ENCODE measurements at regions not wholly inside any gene's neighbourhood (a gene's known extent, or its start where the extent isn't known, plus 50 kb on each side); places are given as distances from the start of the nearest gene placed in this dataset.

DNA sequence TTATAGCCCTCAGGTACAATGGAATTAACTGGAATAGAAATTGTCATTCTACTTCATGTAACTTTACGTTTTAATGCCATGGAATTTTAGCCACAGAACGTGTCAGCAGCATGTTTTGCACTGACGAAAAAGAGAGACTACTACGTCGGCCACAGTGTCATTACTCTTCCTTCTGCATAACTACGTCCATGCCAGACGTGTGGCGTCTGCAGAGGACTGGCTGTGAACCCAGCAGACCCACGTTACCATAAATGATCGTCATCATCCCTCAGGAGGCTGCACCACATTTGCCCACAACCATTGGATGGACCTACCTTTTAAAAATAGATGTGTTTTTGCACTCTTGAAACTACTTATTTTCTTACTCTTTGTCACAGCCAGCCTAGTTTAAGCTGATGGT is 63.8 kb upstream of the ATG10 start:
- TF ChIP-seq POLR2AphosphoS5 (IDR thresholded peaks at IDR 0.05) (peak; percentile 16), EP300 (IDR thresholded peaks at IDR 0.05) (peak; percentile 78)
- TF ChIP-seq, protein P1, sequence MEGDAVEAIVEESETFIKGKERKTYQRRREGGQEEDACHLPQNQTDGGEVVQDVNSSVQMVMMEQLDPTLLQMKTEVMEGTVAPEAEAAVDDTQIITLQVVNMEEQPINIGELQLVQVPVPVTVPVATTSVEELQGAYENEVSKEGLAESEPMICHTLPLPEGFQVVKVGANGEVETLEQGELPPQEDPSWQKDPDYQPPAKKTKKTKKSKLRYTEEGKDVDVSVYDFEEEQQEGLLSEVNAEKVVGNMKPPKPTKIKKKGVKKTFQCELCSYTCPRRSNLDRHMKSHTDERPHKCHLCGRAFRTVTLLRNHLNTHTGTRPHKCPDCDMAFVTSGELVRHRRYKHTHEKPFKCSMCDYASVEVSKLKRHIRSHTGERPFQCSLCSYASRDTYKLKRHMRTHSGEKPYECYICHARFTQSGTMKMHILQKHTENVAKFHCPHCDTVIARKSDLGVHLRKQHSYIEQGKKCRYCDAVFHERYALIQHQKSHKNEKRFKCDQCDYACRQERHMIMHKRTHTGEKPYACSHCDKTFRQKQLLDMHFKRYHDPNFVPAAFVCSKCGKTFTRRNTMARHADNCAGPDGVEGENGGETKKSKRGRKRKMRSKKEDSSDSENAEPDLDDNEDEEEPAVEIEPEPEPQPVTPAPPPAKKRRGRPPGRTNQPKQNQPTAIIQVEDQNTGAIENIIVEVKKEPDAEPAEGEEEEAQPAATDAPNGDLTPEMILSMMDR (IDR thresholded peaks at IDR 0.05): no peak
